ENCODE measurements at regions not wholly inside any gene's neighbourhood (a gene's known extent, or its start where the extent isn't known, plus 50 kb on each side); places are given as distances from the start of the nearest gene placed in this dataset.

DNA sequence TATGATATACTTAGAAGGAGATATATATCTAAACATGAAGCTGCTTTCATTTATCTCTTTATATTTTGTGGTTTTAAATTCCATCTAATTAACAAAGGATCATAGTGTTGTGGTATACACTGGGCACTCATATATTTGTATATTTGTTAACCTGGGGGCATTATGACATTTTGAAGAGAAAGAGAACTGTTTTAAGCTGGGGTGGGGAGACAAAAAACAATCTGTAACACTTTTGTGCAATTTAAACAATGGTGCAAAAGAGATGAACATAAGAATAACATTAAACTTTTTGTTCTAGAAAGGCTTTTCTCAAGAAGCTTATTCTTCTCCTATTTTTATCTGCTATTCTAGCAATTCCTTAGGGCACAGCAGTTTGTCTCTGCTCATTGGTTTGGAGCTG lies 842.0 kb upstream of the CDH2 start (continued):
- TF ChIP-seq PRDM15 (CRISPR knock-in tag; IDR thresholded peaks at IDR 0.05): no peak
- TF ChIP-seq, protein P1, sequence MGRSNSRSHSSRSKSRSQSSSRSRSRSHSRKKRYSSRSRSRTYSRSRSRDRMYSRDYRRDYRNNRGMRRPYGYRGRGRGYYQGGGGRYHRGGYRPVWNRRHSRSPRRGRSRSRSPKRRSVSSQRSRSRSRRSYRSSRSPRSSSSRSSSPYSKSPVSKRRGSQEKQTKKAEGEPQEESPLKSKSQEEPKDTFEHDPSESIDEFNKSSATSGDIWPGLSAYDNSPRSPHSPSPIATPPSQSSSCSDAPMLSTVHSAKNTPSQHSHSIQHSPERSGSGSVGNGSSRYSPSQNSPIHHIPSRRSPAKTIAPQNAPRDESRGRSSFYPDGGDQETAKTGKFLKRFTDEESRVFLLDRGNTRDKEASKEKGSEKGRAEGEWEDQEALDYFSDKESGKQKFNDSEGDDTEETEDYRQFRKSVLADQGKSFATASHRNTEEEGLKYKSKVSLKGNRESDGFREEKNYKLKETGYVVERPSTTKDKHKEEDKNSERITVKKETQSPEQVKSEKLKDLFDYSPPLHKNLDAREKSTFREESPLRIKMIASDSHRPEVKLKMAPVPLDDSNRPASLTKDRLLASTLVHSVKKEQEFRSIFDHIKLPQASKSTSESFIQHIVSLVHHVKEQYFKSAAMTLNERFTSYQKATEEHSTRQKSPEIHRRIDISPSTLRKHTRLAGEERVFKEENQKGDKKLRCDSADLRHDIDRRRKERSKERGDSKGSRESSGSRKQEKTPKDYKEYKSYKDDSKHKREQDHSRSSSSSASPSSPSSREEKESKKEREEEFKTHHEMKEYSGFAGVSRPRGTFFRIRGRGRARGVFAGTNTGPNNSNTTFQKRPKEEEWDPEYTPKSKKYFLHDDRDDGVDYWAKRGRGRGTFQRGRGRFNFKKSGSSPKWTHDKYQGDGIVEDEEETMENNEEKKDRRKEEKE (IDR thresholded peaks at IDR 0.05): no peak
- TF ChIP-seq IKZF2 (IDR thresholded peaks at IDR 0.05): no peak
- no peak for TF ChIP-seq SREBF2 (IDR thresholded peaks at IDR 0.05; ENCODE audit: low read length)
- TF ChIP-seq NR2C1 (IDR thresholded peaks at IDR 0.05): no peak
- TF ChIP-seq CEBPB (IDR thresholded peaks at IDR 0.05; ENCODE audit: borderline replicate concordance in 1 of 2, low read depth in 2 of 2, low read length in 2 of 2): no peak
- no peak for TF ChIP-seq BRCA1 (IDR thresholded peaks at IDR 0.05; ENCODE audit: low read depth, low read length)
- TF ChIP-seq PML (IDR thresholded peaks at IDR 0.05; ENCODE audit: low read length): no peak
